H9 (cell line): ENCODE measurements at regions not wholly inside any gene's neighbourhood (a gene's known extent, or its start where the extent isn't known, plus 50 kb on each side); places are given as distances from the start of the nearest gene placed in this dataset.

Experiments
- DNase-seq: peaks from one replicate; pipeline ENCODE4 v3.0.0-alpha.2; 2017
- H2AFZ ChIP-seq: one replicate; pipeline ENCODE4 v1.6.1; 2013; ENCODE audit warnings: mild to moderate bottlenecking, low read length, control low read depth, moderate library complexity
- H2AK5ac ChIP-seq: 2 replicates; pipeline ENCODE4 v1.6.1; 2013; ENCODE audit warnings: low read length, control low read depth, mixed read lengths; ENCODE audit not compliant: insufficient read length
- H2BK120ac ChIP-seq: one replicate; pipeline ENCODE4 v1.6.1; 2013; ENCODE audit warnings: low read depth, mild to moderate bottlenecking, low read length, control low read depth, inconsistent platforms; ENCODE audit not compliant: poor library complexity, severe bottlenecking
- H2BK12ac ChIP-seq: 2 replicates; pipeline ENCODE4 v1.6.1; 2013; ENCODE audit warnings: low read length, control low read depth, mixed read lengths, low read depth; ENCODE audit not compliant: insufficient read length
- H2BK15ac ChIP-seq: 2 replicates; pipeline ENCODE4 v1.6.1; 2013; ENCODE audit warnings: low read depth, low read length, control low read depth
- H2BK20ac ChIP-seq: one replicate; pipeline ENCODE4 v1.6.1; 2013; ENCODE audit warnings: low read depth, mild to moderate bottlenecking, low read length, control low read depth, inconsistent platforms; ENCODE audit not compliant: poor library complexity, severe bottlenecking
- H2BK5ac ChIP-seq: 2 replicates; pipeline ENCODE4 v1.6.1; 2013; ENCODE audit warnings: low read length, control low read depth, mixed read lengths; ENCODE audit not compliant: insufficient read length
- H3K14ac ChIP-seq: 2 replicates; pipeline ENCODE4 v1.6.1; 2013; ENCODE audit warnings: low read length, control low read depth; ENCODE audit not compliant: insufficient read depth
- H3K18ac ChIP-seq: 2 replicates; pipeline ENCODE4 v1.6.1; 2013; ENCODE audit warnings: low read depth, mild to moderate bottlenecking, mixed read lengths, low read length, control low read depth; ENCODE audit not compliant: insufficient read length
- H3K23ac ChIP-seq: 2 replicates; pipeline ENCODE4 v1.6.1; 2013; ENCODE audit warnings: low read length, control low read depth, mixed read lengths, low read depth; ENCODE audit not compliant: insufficient read length
- H3K23me2 ChIP-seq: 2 replicates; pipeline ENCODE4 v1.6.1; 2013; ENCODE audit warnings: low read depth, mild to moderate bottlenecking, mixed read lengths, low read length, control low read depth; ENCODE audit not compliant: insufficient read length, poor library complexity, severe bottlenecking
- H3K27ac ChIP-seq: 2 replicates; pipeline ENCODE4 v1.5.1; 2013; ENCODE audit warnings: low read length, control low read depth, mixed read lengths, low read depth; ENCODE audit not compliant: insufficient read length
- H3K27me3 ChIP-seq: 2 replicates; pipeline ENCODE4 v1.6.1; 2013; ENCODE audit warnings: low read length, control low read depth, inconsistent platforms; ENCODE audit not compliant: insufficient read depth
- H3K4ac ChIP-seq: 2 replicates; pipeline ENCODE4 v1.6.1; 2013; ENCODE audit warnings: low read depth, mild to moderate bottlenecking, control low read depth, inconsistent platforms, low read length, moderate library complexity
- H3K4me1 ChIP-seq: 2 replicates; pipeline ENCODE4 v1.6.1; 2013; ENCODE audit warnings: low read length, control low read depth, inconsistent platforms; ENCODE audit not compliant: insufficient read depth
- H3K4me2 ChIP-seq: 2 replicates; pipeline ENCODE4 v1.6.1; 2013; ENCODE audit warnings: low read length, control low read depth, mixed read lengths; ENCODE audit not compliant: insufficient read length, insufficient read depth
- H3K56ac ChIP-seq: 2 replicates; pipeline ENCODE4 v1.6.1; 2013; ENCODE audit warnings: low read depth, mild to moderate bottlenecking, mixed read lengths, low read length, control low read depth; ENCODE audit not compliant: insufficient read length
- H3K79me1 ChIP-seq: 2 replicates; pipeline ENCODE4 v1.6.1; 2013; ENCODE audit warnings: low read depth, mild to moderate bottlenecking, moderate library complexity, low read length, control low read depth, inconsistent platforms; ENCODE audit not compliant: insufficient read depth, poor library complexity, severe bottlenecking
- H3K79me2 ChIP-seq: 2 replicates; pipeline ENCODE4 v1.6.1; 2013; ENCODE audit warnings: low read length, control low read depth, inconsistent platforms; ENCODE audit not compliant: insufficient read depth
- H3K9ac ChIP-seq: 2 replicates; pipeline ENCODE4 v1.6.1; 2013; ENCODE audit warnings: low read length, control low read depth, mixed read lengths; ENCODE audit not compliant: insufficient read length; ENCODE audit errors: extremely low read depth
- H3K9me3 ChIP-seq: one replicate; pipeline ENCODE4 v1.6.1; 2013; ENCODE audit warnings: low read depth, low read length, inconsistent platforms; ENCODE audit not compliant: control insufficient read depth
- H3T11ph ChIP-seq: one replicate; pipeline ENCODE4 v1.6.1; 2013; ENCODE audit warnings: mild to moderate bottlenecking, low read length, control low read depth, inconsistent platforms
- H4K20me1 ChIP-seq: one replicate; pipeline ENCODE4 v1.6.1; 2013; ENCODE audit not compliant: control insufficient read depth, insufficient read length, insufficient read depth
- H4K5ac ChIP-seq: 2 replicates; pipeline ENCODE4 v1.6.1; 2013; ENCODE audit warnings: low read depth, mild to moderate bottlenecking, mixed read lengths, low read length, control low read depth; ENCODE audit not compliant: insufficient read length
- H4K8ac ChIP-seq: replicated peaks from 2 replicates; pipeline ENCODE4 v1.6.1; 2013; ENCODE audit warnings: low read length, control low read depth, mixed read lengths, low read depth; ENCODE audit not compliant: insufficient read length
- H4K91ac ChIP-seq: 2 replicates; pipeline ENCODE4 v1.6.1; 2013; ENCODE audit warnings: low read depth, mild to moderate bottlenecking, moderate library complexity, mixed read lengths, low read length, control low read depth; ENCODE audit not compliant: insufficient read length
- H3K27ac Mint-ChIP-seq, 3 experiments: 2 replicates in 2 of 3; 3 replicates in 1 of 3; pipeline ENCODE4 v1.8.0; 2020 to 2021; ENCODE audit warnings: mixed read lengths in 3 of 3, mild to moderate bottlenecking in 1 of 3, moderate library complexity in 1 of 3
- H3K27me3 Mint-ChIP-seq: 2 replicates; pipeline ENCODE4 v1.8.0; 2021; ENCODE audit warnings: low read depth, mild to moderate bottlenecking, moderate library complexity, mixed read lengths
- H3K36me3 Mint-ChIP-seq, 3 experiments: 2 replicates in 2 of 3; 3 replicates in 1 of 3; pipeline ENCODE4 v1.8.0; 2020 to 2021; ENCODE audit warnings: low read depth in 3 of 3, mixed read lengths in 3 of 3; ENCODE audit not compliant: insufficient read depth in 1 of 3
- H3K4me1 Mint-ChIP-seq, 2 experiments: 2 replicates each; pipeline ENCODE4 v1.8.0; 2020; ENCODE audit warnings: mixed read lengths in 2 of 2
- H3K4me3 Mint-ChIP-seq, 2 experiments: 2 replicates in 1 of 2; 3 replicates in 1 of 2; pipeline ENCODE4 v1.8.0; 2020 to 2021; ENCODE audit warnings: mild to moderate bottlenecking in 2 of 2, mixed read lengths in 2 of 2, moderate library complexity in 1 of 2
- H3K9me3 Mint-ChIP-seq, 2 experiments: 2 replicates in 1 of 2; 3 replicates in 1 of 2; pipeline ENCODE4 v1.8.0; 2020; ENCODE audit warnings: mild to moderate bottlenecking in 2 of 2, mixed read lengths in 2 of 2, moderate library complexity in 1 of 2
- CTCF ChIP-seq: fragments of 200-600 bp; sonication (generic); conservative IDR thresholded peaks from 3 replicates; pipeline ENCODE4 v1.8.0; 2021; ENCODE audit warnings: antibody characterized with exemption, mild to moderate bottlenecking
- WGBS: extraction: QIAGEN DNeasy Blood & Tissue Kit; methylation state at CpG from one replicate; pipeline ENCODE4 v1.1.7; 2013; ENCODE audit warnings: missing lambda C conversion rate, low lambda C conversion rate, mixed read lengths; ENCODE audit not compliant: insufficient read length; ENCODE audit errors: extremely low coverage; 5-methylcytosine and 5-hydroxymethylcytosine counted together

GRCh38 chr16:26547681-26548080 lies 519.0 kb upstream of the C16orf82 start:
- Histone ChIP-seq H3K56ac (no peak overlapping the region), H3K4me2 (no peak overlapping the region), H3K4me1 (peaks cover 3% of the 10 kb centered on the region; the same call in 1 of the 2 replicates), H4K91ac (no peak overlapping the region), H3K18ac (no peak overlapping the region), H3K79me1 (no peaks in the 10 kb centered on the region), H3K23me2 (no peaks in the 10 kb centered on the region), H3K27ac (no peak overlapping the region), H2BK12ac (no peak overlapping the region), H2BK120ac (no peak overlapping the region), H3K9ac (no peak overlapping the region), H2BK15ac (no peak overlapping the region), H4K20me1 (no peaks in the 10 kb centered on the region), H3K14ac (no peak overlapping the region), H3K4ac (no peak overlapping the region), H4K8ac (no peak overlapping the region), H2AFZ (no peak overlapping the region), H2BK5ac (no peak overlapping the region), H3K27me3 (no peaks in the 10 kb centered on the region), H3T11ph (no peak overlapping the region), H3K79me2 (no peaks in the 10 kb centered on the region), H3K9me3 (no peaks in the 10 kb centered on the region), H2BK20ac (no peak overlapping the region), H2AK5ac (no peak overlapping the region), H3K23ac (no peak overlapping the region), H4K5ac (no peak overlapping the region)
- no peak overlapping the region for H3K27ac Mint-ChIP-seq
- H3K4me1 Mint-ChIP-seq, result peaks cover 3 to 8% of the 10 kb centered on the region in 2 experiments
- no CpG with 5 or more reads among the region's 2 CpGs for WGBS
- H3K27me3 Mint-ChIP-seq, result peaks cover 1% of the 10 kb centered on the region
- TF ChIP-seq CTCF, result no peak
- H3K9me3 Mint-ChIP-seq, result no peaks in the 10 kb centered on the region
- H3K4me3 Mint-ChIP-seq, result no peak overlapping the region
- H3K36me3 Mint-ChIP-seq, result no peaks in the 10 kb centered on the region
- no peak for DNase-seq
